ENCODE measurements at regions not wholly inside any gene's neighbourhood (a gene's known extent, or its start where the extent isn't known, plus 50 kb on each side); places are given as distances from the start of the nearest gene placed in this dataset.

- Histone ChIP-seq H4K20me1 (ENCODE audit: insufficient read depth) (no peaks in the 10 kb centered on the region), H3K27ac (ENCODE audit: low read depth, low read length) (no peak overlapping the region), H2AFZ (ENCODE audit: low read depth, low read length, poor library complexity, severe bottlenecking) (peak overlapping the region; percentile 90), H3K36me3 (ENCODE audit: control insufficient read depth in 1 of 2, insufficient read depth in 2 of 2, low read length in 2 of 2) (no peaks in the 10 kb centered on the region), H3K9ac (ENCODE audit: low read length) (no peak overlapping the region), H3K27me3 (ENCODE audit: insufficient read depth, low read length) (no peaks in the 10 kb centered on the region), H3K4me2 (ENCODE audit: low read length) (peak overlapping the region; percentile 13; the same call in 1 of the 2 replicates), H3K4me1 (ENCODE audit: control insufficient read depth in 1 of 2, insufficient read depth in 2 of 2, low read length in 2 of 2) (peaks cover 25 to 58% of the 10 kb centered on the region in 2 experiments), H3K9me2 (ENCODE audit: insufficient read depth) (no peaks in the 10 kb centered on the region), H3K4me3 (replicated peaks in 1 of 2; ENCODE audit: low read depth in 1 of 2, low read length in 2 of 2) (no peak overlapping the region), H3K9me3 (ENCODE audit: control insufficient read depth in 1 of 2, insufficient read depth in 1 of 2, low read depth in 1 of 2, low read length in 2 of 2) (no peaks in the 10 kb centered on the region), H3K79me2 (ENCODE audit: insufficient read depth, low read length) (no peaks in the 10 kb centered on the region)
- intact Hi-C loops (cut with micrococcal nuclease) = no loop called here
- DNase-seq (ENCODE audit: low read depth, low spot score) (no peak), ATAC-seq (peak; percentile 62; the same call in 1 of the 2 replicates)
- ChIA-PET POLR2A (no interaction called here), RAD21 (ENCODE audit: low non-redundant PET in 1 of 2, low total read pairs in 2 of 2, uncharacterized antibody in 2 of 2, unreplicated experiment in 2 of 2) (no interaction called here), CTCF (no interaction called here)
- TF ChIP-seq RAD21 (IDR thresholded peaks at IDR 0.05; ENCODE audit: low read depth) (peak; percentile 23; the same call in 1 of the 2 replicates), ELF1 (IDR thresholded peaks at IDR 0.05; ENCODE audit: borderline replicate concordance, low read depth) (no peak), CTCF (IDR thresholded peaks at IDR 0.05 in 2 of 3, conservative IDR thresholded peaks at IDR 0.05 in 1 of 3; ENCODE audit: borderline replicate concordance in 1 of 3, insufficient read depth in 1 of 3, low read depth in 2 of 3, low read length in 2 of 3) (peak in 2 of 3 experiments; percentile 17 to 30; a peak in 2 of 6 replicates)
- TF ChIP-seq, protein P1, sequence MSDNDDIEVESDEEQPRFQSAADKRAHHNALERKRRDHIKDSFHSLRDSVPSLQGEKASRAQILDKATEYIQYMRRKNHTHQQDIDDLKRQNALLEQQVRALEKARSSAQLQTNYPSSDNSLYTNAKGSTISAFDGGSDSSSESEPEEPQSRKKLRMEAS (IDR thresholded peaks at IDR 0.05) = no peak
- BruUV-seq (replicated peaks) = no TSS peak
Observed at GRCh38 chr7:13047061-13047460, 359.6 kb downstream of the ARL4A start.

DNA sequence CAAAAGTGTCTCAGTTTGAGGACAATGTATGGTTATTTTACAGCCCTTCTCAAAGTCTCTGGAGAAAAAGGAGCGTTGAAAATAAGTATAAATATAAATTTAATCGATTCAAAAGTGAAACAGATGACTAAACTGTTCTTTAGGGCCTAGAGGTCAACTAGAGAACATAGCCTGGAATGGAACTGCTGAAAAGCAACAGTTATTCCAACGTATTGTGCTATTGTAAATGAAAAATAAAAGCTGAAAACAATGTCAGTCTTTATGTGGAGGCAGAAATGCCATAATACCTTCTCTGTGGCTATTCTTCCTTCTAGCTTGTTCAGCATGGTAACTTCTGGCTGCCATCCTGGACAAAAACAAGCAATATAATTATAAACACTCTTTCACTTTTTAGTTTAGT lies 362.5 kb downstream of the ARL4A start:
- TF ChIP-seq RAD21 (IDR thresholded peaks at IDR 0.05; ENCODE audit: low read depth) (no peak), ELF1 (IDR thresholded peaks at IDR 0.05; ENCODE audit: borderline replicate concordance, low read depth) (no peak), EZH2 (IDR thresholded peaks at IDR 0.05) (no peak), CEBPB (IDR thresholded peaks at IDR 0.05; ENCODE audit: low read depth) (no peak), POLR2A (IDR thresholded peaks at IDR 0.05; ENCODE audit: borderline replicate concordance, extremely low read depth, insufficient read depth, insufficient read length) (no peak)
- TF ChIP-seq, protein P2, sequence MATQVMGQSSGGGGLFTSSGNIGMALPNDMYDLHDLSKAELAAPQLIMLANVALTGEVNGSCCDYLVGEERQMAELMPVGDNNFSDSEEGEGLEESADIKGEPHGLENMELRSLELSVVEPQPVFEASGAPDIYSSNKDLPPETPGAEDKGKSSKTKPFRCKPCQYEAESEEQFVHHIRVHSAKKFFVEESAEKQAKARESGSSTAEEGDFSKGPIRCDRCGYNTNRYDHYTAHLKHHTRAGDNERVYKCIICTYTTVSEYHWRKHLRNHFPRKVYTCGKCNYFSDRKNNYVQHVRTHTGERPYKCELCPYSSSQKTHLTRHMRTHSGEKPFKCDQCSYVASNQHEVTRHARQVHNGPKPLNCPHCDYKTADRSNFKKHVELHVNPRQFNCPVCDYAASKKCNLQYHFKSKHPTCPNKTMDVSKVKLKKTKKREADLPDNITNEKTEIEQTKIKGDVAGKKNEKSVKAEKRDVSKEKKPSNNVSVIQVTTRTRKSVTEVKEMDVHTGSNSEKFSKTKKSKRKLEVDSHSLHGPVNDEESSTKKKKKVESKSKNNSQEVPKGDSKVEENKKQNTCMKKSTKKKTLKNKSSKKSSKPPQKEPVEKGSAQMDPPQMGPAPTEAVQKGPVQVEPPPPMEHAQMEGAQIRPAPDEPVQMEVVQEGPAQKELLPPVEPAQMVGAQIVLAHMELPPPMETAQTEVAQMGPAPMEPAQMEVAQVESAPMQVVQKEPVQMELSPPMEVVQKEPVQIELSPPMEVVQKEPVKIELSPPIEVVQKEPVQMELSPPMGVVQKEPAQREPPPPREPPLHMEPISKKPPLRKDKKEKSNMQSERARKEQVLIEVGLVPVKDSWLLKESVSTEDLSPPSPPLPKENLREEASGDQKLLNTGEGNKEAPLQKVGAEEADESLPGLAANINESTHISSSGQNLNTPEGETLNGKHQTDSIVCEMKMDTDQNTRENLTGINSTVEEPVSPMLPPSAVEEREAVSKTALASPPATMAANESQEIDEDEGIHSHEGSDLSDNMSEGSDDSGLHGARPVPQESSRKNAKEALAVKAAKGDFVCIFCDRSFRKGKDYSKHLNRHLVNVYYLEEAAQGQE (IDR thresholded peaks at IDR 0.05; ENCODE audit: low read depth) = no peak
- CTCF ChIA-PET = interaction anchor here (2.2 kb wide), 1 partner anchor 362 kb away, joined by 7 read pairs; the partner anchor contains the start of gene ARL4A

More for the DNA sequence above, 362.5 kb downstream of the ARL4A start:
- Histone ChIP-seq H3K27me3 (ENCODE audit: insufficient read depth, low read length) (no peaks in the 10 kb centered on the region), H4K20me1 (ENCODE audit: insufficient read depth) (no peaks in the 10 kb centered on the region), H3K9ac (ENCODE audit: low read length) (no peak overlapping the region), H2AFZ (ENCODE audit: low read depth, low read length, poor library complexity, severe bottlenecking) (peak overlapping the region; percentile 98), H3K4me2 (ENCODE audit: low read length) (no peak overlapping the region), H3K9me3 (ENCODE audit: control insufficient read depth in 1 of 2, insufficient read depth in 1 of 2, low read depth in 1 of 2, low read length in 2 of 2) (no peaks in the 10 kb centered on the region), H3K4me1 (ENCODE audit: control insufficient read depth in 1 of 2, insufficient read depth in 2 of 2, low read length in 2 of 2) (peaks cover 4 to 30% of the 10 kb centered on the region in 2 experiments; a peak in 3 of 4 replicates), H3K4me3 (replicated peaks in 1 of 2; ENCODE audit: low read depth in 1 of 2, low read length in 2 of 2) (no peak overlapping the region), H3K9me2 (ENCODE audit: insufficient read depth) (no peaks in the 10 kb centered on the region), H3K27ac (ENCODE audit: low read depth, low read length) (no peak overlapping the region), H3K36me3 (ENCODE audit: control insufficient read depth in 1 of 2, insufficient read depth in 2 of 2, low read length in 2 of 2) (no peaks in the 10 kb centered on the region), H3K79me2 (ENCODE audit: insufficient read depth, low read length) (no peaks in the 10 kb centered on the region)
- ChIA-PET RAD21 (ENCODE audit: low non-redundant PET in 1 of 2, low total read pairs in 2 of 2, uncharacterized antibody in 2 of 2, unreplicated experiment in 2 of 2) (no interaction called here), POLR2A (no interaction called here)
- no peak for DNase-seq (ENCODE audit: low read depth, low spot score)
- BruUV-seq (replicated peaks) = no TSS peak
- ATAC-seq = no peak
- intact Hi-C loops (cut with micrococcal nuclease) = no loop called here

All from HCT116 (cell line).